H7 (cell line): ENCODE measurements at regions not wholly inside any gene's neighbourhood (a gene's known extent, or its start where the extent isn't known, plus 50 kb on each side); places are given as distances from the start of the nearest gene placed in this dataset.

Source experiments
- DNase-seq: peaks from one replicate; pipeline ENCODE4 v3.0.0; 2012
- H3K27me3 ChIP-seq: 2 replicates; pipeline ENCODE4 v1.6.0; 2011; ENCODE audit warnings: mild to moderate bottlenecking, low read length; ENCODE audit not compliant: control insufficient read depth, insufficient read depth
- H3K36me3 ChIP-seq: replicated peaks from 2 replicates; pipeline ENCODE4 v1.5.1; 2011; ENCODE audit warnings: low read length; ENCODE audit not compliant: control insufficient read depth, insufficient read depth
- H3K4me3 ChIP-seq: 2 replicates; pipeline ENCODE4 v1.5.1; 2011; ENCODE audit warnings: low read depth, mild to moderate bottlenecking, control low read depth, low read length, moderate library complexity; ENCODE audit not compliant: insufficient read depth

GRCh38 chr2:20150110-20150706, 74.7 kb downstream of the SDC1 start:
- Histone ChIP-seq H3K27me3 (no peaks in the 10 kb centered on the region), H3K4me3 (no peak overlapping the region), H3K36me3 (no peaks in the 10 kb centered on the region)
- no peak for DNase-seq

GRCh38 chr2:20149703-20150030, 75.3 kb downstream of the SDC1 start:
- no peak overlapping the region for H3K4me3 ChIP-seq
- no peaks in the 10 kb centered on the region for H3K27me3 ChIP-seq
- no peaks in the 10 kb centered on the region for H3K36me3 ChIP-seq
- DNase-seq: no peak

GRCh38 chr2:20148923-20149702, 75.8 kb downstream of the SDC1 start:
- no peaks in the 10 kb centered on the region for H3K36me3 ChIP-seq
- peak; percentile 45 for DNase-seq
- H3K27me3 ChIP-seq: no peaks in the 10 kb centered on the region
- H3K4me3 ChIP-seq: no peak overlapping the region

GRCh38 chr2:20148426-20148922, 76.5 kb downstream of the SDC1 start:
- DNase-seq: no peak
- Histone ChIP-seq H3K36me3 (no peaks in the 10 kb centered on the region), H3K4me3 (no peak overlapping the region), H3K27me3 (no peaks in the 10 kb centered on the region)

GRCh38 chr2:20147351-20147750, 77.6 kb downstream of the SDC1 start:
- no peaks in the 10 kb centered on the region for H3K27me3 ChIP-seq
- no peak for DNase-seq
- H3K36me3 ChIP-seq: no peaks in the 10 kb centered on the region
- H3K4me3 ChIP-seq: no peak overlapping the region

- no peaks in the 10 kb centered on the region for H3K27me3 ChIP-seq
- H3K36me3 ChIP-seq: no peaks in the 10 kb centered on the region
- H3K4me3 ChIP-seq: no peak overlapping the region
- no peak for DNase-seq
Observed at GRCh38 chr2:20146401-20146800, 78.5 kb downstream of the SDC1 start.

GRCh38 chr2:20145497-20146193, 79.3 kb downstream of the SDC1 start:
- H3K36me3 ChIP-seq: no peaks in the 10 kb centered on the region
- no peak for DNase-seq
- H3K27me3 ChIP-seq: no peaks in the 10 kb centered on the region
- H3K4me3 ChIP-seq: no peak overlapping the region

- Histone ChIP-seq H3K36me3 (no peaks in the 10 kb centered on the region), H3K4me3 (no peak overlapping the region)
- no peak for DNase-seq
Observed at GRCh38 chr2:20144861-20145260, 80.1 kb downstream of the SDC1 start.

GRCh38 chr2:20144196-20144595, 80.7 kb downstream of the SDC1 start:
- no peaks in the 10 kb centered on the region for H3K36me3 ChIP-seq
- DNase-seq: no peak
- H3K27me3 ChIP-seq: no peaks in the 10 kb centered on the region
- H3K4me3 ChIP-seq: no peak overlapping the region

More at GRCh38 chr2:20144861-20145260, 80.1 kb downstream of the SDC1 start:
- no peaks in the 10 kb centered on the region for H3K27me3 ChIP-seq

GRCh38 chr2:20143263-20143662, 81.7 kb downstream of the SDC1 start:
- Histone ChIP-seq H3K4me3 (no peak overlapping the region), H3K36me3 (no peaks in the 10 kb centered on the region), H3K27me3 (no peaks in the 10 kb centered on the region)
- no peak for DNase-seq

- Histone ChIP-seq H3K4me3 (no peak overlapping the region), H3K27me3 (no peaks in the 10 kb centered on the region), H3K36me3 (no peaks in the 10 kb centered on the region)
- no peak for DNase-seq
Observed at GRCh38 chr2:20141806-20142205, 83.1 kb downstream of the SDC1 start.

GRCh38 chr2:20141056-20141762, 83.7 kb downstream of the SDC1 start:
- DNase-seq: no peak
- Histone ChIP-seq H3K27me3 (no peaks in the 10 kb centered on the region), H3K4me3 (no peak overlapping the region), H3K36me3 (no peaks in the 10 kb centered on the region)

- no peak for DNase-seq
- no peak overlapping the region for H3K4me3 ChIP-seq
Observed at GRCh38 chr2:20140321-20141055, 84.4 kb downstream of the SDC1 start.

More at GRCh38 chr2:20140321-20141055, 84.4 kb downstream of the SDC1 start:
- Histone ChIP-seq H3K27me3 (no peaks in the 10 kb centered on the region), H3K36me3 (no peaks in the 10 kb centered on the region)
